GM19240 (cell line): ENCODE measurements at regions not wholly inside any gene's neighbourhood (a gene's known extent, or its start where the extent isn't known, plus 50 kb on each side); places are given as distances from the start of the nearest gene placed in this dataset.

Experiments
- DNase-seq: peaks from one replicate; pipeline ENCODE4 v3.0.0; 2011; ENCODE audit warnings: low spot score; ENCODE audit not compliant: insufficient read length

DNA sequence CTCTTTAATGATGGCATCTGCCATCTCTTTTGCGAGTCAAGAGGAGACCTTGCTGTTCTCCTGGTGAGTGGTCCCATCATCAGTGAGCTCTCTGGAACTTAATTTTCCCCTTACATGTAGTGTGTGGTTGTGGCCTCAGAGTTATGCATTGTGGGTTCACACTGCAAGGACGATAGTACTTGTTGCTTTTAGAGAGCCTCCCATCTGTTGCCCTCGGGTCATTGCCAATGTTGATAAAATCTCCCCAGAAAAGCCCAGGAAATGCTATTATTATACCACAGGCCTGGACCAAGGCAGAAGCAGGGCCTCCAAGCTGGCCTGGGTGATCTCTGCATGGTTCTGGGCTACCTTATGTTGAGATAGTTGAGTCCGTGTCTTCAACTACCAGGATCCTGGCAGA is 241.6 kb downstream of the BMP7 start:
- DNase-seq = no peak

DNA sequence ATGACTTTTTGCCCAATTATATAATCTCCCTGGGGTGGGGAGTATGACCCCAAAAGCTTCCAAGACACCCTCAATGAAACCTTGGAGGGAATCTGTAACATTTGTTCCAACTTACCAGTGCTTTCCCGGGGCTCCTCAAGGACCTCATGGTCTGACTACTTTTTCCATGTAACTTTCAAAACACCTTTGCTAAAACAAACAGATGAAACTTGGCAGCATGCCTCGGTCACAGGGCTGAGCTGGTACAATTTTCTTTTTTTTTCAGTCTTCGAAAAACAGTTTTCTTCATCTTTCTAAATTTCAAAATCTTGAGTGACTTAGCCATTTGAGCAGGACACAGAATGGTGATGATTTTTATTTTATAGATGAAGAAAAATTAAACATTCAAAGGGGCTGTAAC is 241.2 kb downstream of the BMP7 start:
- DNase-seq = no peak

DNA sequence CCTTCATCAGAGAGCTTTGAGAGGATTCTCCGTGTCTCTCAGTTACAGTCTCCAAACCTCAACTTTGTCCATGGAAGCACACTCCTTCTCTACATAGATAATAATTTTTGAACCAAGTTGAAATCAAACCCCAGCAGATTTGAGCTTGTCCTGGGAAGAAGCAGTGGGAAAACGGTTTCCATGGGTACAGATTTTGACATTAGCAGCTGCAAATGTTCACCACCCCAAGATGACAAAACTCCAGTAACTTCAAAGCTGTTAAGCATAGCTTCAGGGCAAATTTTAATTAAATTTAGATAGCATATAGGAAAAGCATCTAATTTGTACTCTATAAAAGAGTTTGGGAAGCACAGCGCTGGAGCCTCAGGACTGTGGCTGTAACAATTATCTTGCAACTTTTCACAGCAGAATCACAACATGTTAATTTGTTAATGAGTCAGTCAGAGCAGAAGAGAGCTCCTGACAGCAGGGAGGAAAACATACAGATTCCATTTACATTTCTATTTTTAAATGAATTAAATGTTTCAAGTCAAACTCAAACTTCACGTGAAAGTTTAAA is 240.7 kb downstream of the BMP7 start:
- DNase-seq = no peak

DNA sequence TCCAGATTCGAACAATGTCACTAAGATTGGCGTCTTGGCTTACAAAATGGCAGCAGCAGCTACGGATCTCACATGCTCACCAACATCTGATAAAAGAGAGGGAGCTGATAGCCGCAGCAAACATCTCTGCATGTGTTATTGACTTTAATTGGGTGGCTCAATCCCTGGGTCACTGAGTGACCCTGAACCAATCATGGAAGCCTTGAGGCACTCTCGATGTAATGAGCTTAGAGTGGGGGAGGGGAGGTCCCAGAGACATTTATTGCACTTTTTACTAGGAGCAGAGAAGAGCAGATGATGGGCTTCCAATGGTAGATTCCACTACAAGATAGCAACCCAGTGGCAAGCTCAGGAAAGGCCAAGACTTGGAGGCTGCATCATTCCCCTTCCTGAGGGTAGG is 238.7 kb downstream of the BMP7 start:
- DNase-seq = no peak

DNA sequence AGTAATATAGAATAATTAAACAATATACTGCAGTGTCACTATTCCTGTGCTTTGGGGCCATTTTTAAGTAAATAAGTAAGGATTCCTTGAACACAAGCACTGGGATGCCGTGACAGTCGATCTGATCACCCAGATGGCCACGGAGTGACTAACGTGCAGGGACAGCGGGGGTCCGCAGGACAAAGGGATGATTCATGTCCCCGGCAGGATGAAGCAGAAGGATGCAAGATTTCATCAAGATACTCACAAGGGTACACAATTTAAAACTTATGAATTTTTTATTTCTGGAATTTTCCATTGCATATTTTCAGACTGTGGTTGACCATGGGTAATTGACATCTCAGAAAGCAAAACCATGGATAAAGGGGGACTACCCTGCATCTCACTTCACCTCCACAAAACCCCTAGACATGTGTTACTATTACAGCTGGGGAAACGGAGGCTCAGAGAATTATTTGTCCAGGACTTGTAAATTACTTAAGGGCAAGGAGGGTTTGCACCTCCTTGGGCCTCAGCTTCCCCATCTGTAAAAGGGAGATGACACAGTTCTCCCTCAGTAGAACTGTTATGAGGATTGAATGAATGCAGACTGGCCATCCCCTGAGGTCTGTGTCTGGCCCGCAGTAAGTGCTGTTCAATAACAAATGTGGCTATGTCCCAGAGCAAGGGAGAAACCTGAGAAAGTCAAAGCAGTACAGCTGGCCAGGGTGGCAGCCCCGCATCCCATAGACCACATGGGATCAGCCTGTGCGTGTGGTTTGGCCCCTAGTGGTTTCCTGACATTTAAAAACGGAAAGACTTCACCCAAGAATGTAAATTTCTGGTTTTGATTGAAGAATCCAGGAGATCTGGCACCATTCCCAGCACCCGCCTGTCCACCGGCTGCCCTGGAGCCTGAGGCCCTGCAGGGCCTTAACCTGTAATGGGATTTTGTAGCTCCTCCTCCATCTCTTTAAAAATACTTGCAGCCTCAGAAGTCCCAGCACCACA is 235.5 kb downstream of the BMP7 start:
- DNase-seq = no peak

DNA sequence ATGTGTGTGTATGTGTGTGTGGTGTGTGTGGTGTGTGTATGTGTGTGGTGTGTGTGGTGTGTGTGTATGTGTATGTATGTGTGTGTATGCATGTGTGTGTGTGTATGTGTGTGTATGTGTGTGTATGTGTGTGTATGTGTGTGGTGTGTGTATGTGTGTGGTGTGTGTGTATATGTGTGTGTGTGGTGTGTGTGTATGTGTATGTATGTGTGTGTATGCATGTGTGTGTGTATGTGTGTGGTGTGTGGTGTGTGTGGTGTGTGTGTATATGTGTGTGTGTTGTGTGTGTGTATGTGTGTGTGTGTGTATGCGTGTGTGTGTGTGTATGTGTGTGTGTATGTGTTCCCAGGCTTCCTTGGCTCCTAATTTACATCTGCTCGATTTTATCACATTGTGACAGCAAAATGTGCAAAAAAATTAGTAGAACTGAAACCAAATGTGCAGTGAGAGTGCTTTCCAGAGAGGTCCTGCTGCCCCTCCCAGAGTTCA is 234.5 kb downstream of the BMP7 start:
- DNase-seq = no peak

DNA sequence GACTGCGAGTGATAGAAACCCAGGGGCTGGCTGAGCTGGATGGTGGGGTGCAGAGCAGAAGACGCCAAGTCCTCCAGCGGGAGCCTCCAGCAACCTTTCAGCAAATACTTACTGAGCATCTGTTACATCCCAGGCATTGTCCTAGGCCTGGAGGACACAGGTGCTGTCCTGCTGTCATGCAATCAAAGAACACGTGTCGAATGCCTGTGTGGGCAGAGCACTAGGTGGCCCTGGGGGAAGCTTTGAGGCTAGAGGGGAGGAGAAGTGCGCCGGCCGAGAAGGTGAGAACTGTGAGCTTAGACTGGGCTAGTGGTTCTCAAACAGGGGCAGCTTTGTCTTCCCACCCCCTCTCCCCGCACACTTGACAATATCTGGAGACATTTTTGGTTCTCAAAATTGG is 233.6 kb downstream of the BMP7 start:
- DNase-seq = no peak

DNA sequence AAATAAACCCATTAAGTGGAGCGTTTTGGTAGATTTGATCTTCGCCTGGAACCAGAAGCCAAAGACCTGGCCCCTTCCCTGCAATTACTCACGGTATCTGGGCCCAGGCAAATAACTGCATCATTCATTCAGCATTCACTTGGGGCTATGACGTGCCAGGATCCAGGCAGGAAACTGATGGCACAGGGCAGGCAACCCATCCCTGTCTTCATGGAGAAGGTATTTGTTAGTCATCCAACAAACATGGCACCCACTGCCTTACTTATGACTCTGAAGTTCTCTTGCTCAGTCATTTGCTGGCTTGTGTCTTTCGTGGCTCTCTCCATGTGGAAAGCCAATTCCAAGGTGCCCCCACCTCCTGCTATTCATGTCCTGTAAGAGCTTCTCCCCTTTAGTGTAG is 232.4 kb downstream of the BMP7 start:
- DNase-seq = no peak

DNA sequence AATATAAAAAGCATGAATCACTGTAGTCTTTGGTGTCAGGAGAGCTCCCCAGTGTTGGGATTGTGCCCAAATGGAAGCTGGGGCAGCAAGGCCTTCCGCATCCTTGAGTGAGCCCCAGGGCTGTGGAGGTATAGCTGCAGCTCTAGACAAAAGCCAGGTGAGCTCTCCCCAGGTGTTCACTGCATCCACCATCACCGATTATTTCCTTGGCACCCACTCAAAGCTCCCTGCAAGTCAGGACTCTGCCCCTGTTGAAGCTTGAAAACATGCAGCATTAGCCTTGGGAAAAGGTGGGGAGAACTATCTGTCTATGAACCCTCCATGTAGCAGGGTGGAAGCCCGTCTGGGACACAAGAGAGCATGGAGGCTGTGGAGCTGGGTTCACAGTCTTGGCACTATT is 228.8 kb downstream of the BMP7 start:
- no peak for DNase-seq

DNA sequence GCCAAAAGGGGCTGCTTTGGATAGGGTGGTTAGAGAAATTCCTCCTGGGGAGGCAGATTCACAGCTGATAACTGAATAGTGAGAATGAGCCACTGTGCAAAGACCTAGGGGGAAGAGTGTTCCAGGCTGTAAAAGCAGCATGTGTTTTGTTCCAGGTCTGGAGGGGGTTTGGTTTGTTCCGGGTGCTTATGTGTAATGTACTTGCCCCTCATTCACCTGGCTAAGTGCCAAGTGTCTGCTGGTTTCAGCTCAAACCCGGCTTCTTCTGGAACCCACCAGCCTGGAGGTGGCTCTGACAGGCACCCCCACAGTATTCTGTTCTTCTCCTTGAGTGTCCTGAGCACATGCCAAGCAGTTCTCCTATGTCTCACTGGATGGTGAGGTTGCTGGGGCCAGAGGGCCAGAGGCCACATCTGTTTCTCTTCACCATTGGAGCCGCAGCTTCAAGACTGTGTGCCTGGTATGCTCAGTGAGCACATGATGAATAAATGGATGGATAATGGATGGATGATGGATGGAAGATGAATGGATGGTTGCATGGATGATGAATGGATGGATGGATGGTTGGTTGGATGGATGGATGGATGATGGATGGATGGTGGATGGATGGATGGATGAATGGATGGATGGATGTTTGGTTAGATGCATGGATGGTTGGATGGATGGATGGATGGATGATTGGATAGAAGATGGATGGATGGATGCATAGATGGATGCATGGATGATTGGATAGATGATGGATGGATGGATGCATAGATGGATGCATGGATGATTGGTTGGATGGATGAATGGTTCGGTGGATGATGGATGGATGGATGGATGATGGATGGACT is 227.6 kb downstream of the BMP7 start:
- DNase-seq = no peak

DNA sequence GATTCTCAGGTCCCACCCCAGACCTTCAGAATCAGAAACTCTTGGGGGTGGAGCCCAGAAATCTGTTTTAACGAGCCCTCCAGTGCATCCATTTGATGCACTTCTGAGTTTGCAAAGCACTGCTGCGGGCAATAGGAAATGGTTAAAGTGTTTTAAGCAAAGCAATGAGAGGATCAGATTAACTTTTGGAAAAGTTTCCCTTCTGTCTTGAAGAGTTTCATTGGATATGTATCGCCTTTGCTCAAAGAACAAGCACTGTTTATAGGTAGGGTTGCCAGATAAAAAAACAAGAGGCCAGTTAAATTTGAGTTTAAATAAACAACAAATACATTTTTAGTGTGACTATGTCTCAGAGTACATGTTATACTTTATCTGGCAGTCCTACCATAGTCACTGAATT is 226.0 kb downstream of the BMP7 start:
- DNase-seq = no peak

DNA sequence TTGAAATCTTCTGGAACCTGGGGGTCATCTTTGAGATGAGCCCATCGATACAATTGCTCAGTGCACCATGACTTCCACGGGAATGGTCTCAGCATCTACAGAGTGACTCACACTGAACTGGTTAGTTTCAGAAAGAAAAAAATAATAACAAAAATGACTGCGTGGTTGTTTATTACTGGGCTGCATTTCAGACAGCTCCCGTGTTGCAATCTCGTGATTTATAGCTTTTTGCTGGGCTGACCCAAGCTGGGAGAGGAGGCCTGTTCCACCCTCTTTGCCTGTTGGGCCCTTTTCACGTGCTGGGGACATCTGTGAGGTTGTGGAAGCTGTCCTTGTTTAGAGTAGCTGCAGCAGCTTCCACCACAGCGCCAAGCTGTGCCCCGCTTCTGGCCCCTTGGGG is 225.5 kb downstream of the BMP7 start:
- DNase-seq = no peak

DNA sequence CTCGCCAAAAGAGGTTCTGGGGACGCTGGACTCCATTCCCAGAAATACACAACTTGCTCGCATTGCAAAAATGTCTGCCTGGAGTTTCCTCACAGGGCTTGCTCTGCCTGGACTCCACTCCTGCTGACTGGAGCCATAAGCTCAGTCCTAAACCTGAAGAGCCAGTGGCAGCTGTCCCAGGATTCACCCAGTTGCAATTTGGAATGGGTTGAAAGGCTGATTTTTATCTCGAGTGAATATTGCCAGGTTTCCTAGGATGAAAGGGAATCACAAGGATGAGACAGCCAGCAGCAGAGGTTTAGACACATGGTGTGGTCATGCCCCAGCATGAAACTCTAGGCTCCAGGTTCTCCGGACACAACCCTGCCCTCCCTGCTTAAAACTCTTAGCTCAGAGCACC is 223.3 kb downstream of the BMP7 start:
- no peak for DNase-seq

DNA sequence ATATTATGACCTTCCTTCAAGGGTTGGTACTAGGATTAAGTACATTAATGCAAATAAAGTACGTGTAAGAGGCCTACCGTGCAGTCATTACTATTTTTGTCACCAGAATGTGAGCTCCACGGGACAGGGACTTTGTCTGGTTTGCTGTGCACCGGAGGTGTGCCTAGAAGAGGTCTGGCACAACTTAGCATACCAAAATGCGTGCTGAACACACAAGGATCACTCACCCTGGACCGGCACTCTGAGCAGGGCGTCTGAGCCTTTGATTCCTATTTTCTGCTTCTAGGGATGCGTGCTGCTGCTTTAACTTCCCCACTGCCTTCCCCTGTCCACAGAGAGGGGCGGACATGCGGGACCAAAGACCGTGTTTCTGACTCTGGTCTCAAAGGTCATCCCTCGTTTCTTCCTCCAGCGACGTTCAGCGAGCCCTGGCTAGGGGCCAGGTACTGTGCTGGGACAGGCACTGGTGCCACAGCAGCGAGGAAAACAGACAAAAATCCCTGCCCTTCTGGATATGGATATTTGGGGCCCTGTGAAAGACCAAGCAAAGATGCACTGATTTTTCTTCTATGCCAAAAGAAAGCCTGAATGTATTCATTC is 222.7 kb downstream of the BMP7 start:
- no peak for DNase-seq

DNA sequence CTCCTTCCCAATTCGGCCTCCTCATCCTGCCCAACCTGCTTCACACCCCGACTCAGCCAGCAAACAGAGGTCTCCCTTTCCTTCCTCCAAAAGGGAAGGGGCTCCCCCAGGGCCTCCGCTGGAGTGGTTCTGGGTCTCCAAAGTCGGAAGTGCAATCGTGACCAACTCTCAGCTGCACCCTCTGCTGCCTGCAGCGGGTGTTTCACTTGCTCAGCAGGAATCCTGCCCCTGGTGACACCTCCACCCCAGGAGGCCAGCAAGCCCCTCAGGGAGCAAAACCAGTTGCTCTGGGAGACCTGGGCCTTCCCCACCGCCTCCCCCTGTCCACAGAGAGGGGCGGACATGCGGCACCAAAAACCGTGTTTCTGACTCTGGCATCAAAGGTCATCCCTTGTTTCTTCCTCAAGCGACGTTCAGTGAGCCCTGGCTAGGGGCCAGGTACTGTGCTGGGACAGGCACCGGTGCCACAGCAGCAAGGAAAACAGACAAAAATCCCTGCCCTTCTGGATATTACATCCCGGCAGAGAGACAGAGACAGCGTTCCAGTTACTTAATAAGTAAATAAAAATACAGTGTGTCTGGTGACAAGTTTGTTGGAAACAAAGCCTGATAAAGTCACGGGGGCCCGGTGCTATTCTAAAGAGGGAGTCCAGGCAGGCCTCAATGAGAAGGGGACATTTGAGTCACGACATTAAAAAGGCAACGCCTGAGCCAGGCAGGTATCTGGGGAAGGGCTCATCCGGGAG is 219.0 kb downstream of the BMP7 start:
- no peak for DNase-seq

DNA sequence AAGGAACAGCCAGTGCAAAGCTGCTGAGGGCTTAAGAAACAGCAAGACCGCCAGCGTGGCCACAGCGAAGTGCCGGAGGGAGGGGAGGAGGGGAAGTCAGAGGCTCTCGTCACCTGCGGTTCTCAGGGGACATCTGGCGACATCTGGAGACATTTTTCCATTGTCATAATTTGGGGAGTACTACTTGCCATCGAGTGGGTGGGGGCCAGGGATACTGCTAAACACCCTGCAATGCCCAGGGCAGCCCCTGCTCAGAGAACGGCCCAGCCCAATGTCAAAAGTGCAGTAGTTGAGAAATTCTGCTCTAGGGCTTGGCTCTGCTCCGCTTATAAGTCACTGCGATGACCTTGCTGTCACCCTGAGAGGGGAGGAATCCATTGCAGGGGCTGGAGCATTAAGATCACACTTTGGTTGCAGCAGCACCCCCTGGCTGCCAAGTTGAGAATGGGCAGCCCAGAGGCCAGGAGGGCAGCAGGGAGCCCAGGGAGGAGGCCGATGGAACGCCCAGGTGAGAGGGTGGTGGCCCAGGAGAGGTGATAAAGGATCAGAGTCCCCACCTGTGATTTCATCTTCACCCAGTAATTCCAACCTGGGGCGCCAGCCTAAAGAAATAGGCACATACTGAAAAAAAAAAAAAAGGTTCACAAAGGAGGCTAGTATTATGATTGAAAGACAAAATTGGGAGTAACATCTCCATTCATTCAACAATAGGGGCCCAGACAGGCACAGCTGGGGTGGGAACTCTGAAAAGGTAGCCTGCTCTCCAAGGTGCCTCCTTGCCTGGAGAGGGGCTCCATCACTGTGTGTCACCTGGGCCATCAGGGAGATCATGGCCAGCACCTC is 218.2 kb downstream of the BMP7 start:
- DNase-seq = peak; percentile 38

DNA sequence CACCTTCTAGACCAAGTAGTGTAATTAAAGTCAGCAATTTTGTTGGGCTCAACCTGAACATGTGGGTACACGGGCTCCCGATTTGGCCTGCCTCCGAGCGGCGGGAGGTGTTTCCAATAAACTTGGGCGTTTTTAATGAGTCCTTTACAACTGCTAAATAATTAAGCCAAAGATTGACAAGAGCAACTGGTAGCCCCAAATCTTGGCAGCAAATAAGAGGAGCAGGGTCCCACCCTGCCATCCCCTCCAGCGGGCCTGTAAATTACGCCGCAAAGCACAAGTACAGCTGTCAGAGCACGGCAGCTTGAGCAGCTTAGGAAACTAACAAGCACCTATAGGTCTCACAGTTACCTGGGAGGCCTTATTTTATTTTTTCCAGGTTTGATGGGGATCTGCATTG is 217.1 kb downstream of the BMP7 start:
- DNase-seq = no peak

DNA sequence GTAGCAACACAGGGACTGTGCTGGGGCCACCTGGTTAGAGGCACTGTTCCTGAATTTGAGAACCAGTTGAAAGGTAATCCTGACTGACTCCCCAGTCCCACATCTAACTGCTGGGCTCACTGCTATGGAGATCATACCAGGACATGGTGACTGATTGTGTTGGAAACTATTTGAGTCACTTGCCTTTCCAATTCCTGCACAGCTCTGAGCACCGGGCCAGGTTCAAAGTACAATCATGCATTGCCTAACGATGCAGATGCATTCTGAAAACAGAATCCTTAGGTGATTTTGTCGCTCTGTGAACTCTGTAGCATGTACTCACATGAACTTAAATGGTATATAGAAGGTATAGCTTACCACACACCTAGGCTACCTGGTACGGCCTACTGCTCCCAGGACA is 215.3 kb downstream of the BMP7 start:
- DNase-seq = no peak

DNA sequence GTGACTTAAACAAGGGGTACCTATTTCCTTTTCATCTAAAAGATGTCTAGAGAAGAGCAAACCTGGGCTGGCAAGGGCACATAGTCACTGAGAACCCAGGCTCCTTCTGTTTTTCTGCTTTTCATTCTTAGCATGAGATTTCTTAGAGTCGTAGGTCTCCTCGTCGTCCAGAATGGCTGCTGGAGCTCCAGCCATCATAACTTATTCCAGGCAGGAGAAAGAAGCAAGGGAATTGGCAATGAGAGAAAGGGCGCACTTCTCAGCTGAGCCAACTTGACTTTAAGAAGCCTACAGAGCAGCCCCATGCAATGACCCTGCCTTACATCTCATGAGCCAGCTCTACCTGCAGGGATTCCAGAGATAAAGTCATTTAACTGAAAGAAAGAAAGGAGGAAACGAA is 213.4 kb downstream of the BMP7 start:
- DNase-seq = no peak
